HepG2 (cell line): ENCODE measurements at regions not wholly inside any gene's neighbourhood (a gene's known extent, or its start where the extent isn't known, plus 50 kb on each side); places are given as distances from the start of the nearest gene placed in this dataset.

Source experiments
- ATAC-seq: fragments of 200-7000 bp; cut with Tn5 transposase; 3 replicates; pipeline ENCODE4 v1.9.1; 2020; ENCODE audit warnings: mild to moderate bottlenecking, moderate library complexity
- BruUV-seq: library from RNA; stranded (reverse); fragments of 400-500 nt; replicated peaks from 2 replicates; lab custom pipeline; 2021; lab: Mats Ljungman, UMichigan
- CTCF ChIA-PET: fragments of 300-600 bp; formaldehyde crosslinking; extraction: SDS; loops from one replicate; lab custom pipeline; 2021; ENCODE audit warnings: low total read pairs, inconsistent platforms, low intra/inter-chr PET ratio; lab: Yijun Ruan, JAX
- POLR2A ChIA-PET: fragments of 350-600 bp; sonication (Branson Sonifier 250); formaldehyde crosslinking; loops from one replicate; lab custom pipeline; 2020; ENCODE audit warnings: antibody characterized with exemption, inconsistent platforms; lab: Yijun Ruan, JAX
- DNase-seq: peaks from one replicate; pipeline ENCODE4 v3.0.0-alpha.2; 2015; ENCODE audit warnings: low spot score
- FAIRE-seq: peaks from 3 replicates; lab custom pipeline; 2011; peaks lifted over from hg19 to GRCh38; lab: Jason Lieb, UNC
- H2AFZ ChIP-seq: one replicate; pipeline ENCODE4 v1.6.1; 2011; ENCODE audit warnings: low read length, inconsistent platforms
- H3K27ac ChIP-seq: fragments of 300-600 bp; 3 replicates; pipeline ENCODE4 v1.8.0; 2011; ENCODE audit warnings: mixed run types, mild to moderate bottlenecking, mixed read lengths, low read length, inconsistent platforms; ENCODE audit not compliant: insufficient read depth; ENCODE audit errors: extremely low read length
- H3K27me3 ChIP-seq, 2 experiments: fragments of 200-600 bp in 1 of 2; 2 replicates in 1 of 2; 3 replicates in 1 of 2; pipeline versions ENCODE4 v1.6.0 to v1.8.0; 2011; ENCODE audit warnings: low read length in 2 of 2, mild to moderate bottlenecking in 2 of 2, moderate library complexity in 2 of 2, inconsistent platforms in 1 of 2; ENCODE audit not compliant: insufficient read depth in 2 of 2, control insufficient read depth in 1 of 2
- H3K36me3 ChIP-seq, 2 experiments: fragments of 200-600 bp in 1 of 2; replicated peaks in 1 of 2; 2 replicates in 1 of 2; 3 replicates in 1 of 2; pipeline versions ENCODE4 v1.5.1 to v1.8.0; 2011; ENCODE audit warnings: low read length in 2 of 2, inconsistent platforms in 1 of 2; ENCODE audit not compliant: insufficient read depth in 2 of 2, control insufficient read depth in 1 of 2
- H3K4me1 ChIP-seq: 2 replicates; pipeline ENCODE4 v1.5.1; 2012; ENCODE audit warnings: low read length, inconsistent platforms; ENCODE audit not compliant: insufficient read depth
- H3K4me2 ChIP-seq: 2 replicates; pipeline ENCODE4 v1.6.0; 2011; ENCODE audit warnings: low read depth, low read length, inconsistent platforms
- H3K4me3 ChIP-seq, 3 experiments: fragments of 200-600 bp in 1 of 3; sonication (generic), shearing (Covaris generic) in 1 of 3; replicated peaks in 1 of 3; 2 replicates each; pipeline ENCODE4 v1.5.1; 2011 to 2016; ENCODE audit warnings: low read length in 3 of 3, inconsistent platforms in 2 of 3, low read depth in 2 of 3, mild to moderate bottlenecking in 2 of 3, control low read depth in 1 of 3, mixed read lengths in 1 of 3; ENCODE audit not compliant: insufficient read depth in 1 of 3
- H3K79me2 ChIP-seq: one replicate; pipeline ENCODE4 v1.6.1; 2011; ENCODE audit warnings: low read length, inconsistent platforms; ENCODE audit not compliant: insufficient read depth
- H3K9ac ChIP-seq: 2 replicates; pipeline ENCODE4 v1.6.0; 2011; ENCODE audit warnings: mild to moderate bottlenecking, low read depth, low read length, inconsistent platforms; ENCODE audit not compliant: insufficient read depth
- H3K9me3 ChIP-seq: 2 replicates; pipeline ENCODE4 v1.5.1; 2012; ENCODE audit warnings: mild to moderate bottlenecking, low read length
- H4K20me1 ChIP-seq: 2 replicates; pipeline ENCODE4 v1.6.0; 2011; ENCODE audit warnings: inconsistent platforms, mild to moderate bottlenecking, low read length, moderate library complexity; ENCODE audit not compliant: insufficient read depth
- AKAP8 ChIP-seq: sonication (generic); formaldehyde crosslinking; IDR thresholded peaks from 2 replicates; pipeline ENCODE4 v1.5.1; 2020; ENCODE audit warnings: mild to moderate bottlenecking, missing genetic modification reagents
- CEBPG ChIP-seq: IDR thresholded peaks from 2 replicates; pipeline ENCODE4 v1.6.1; 2016
- CHD2 ChIP-seq: IDR thresholded peaks from 2 replicates; pipeline ENCODE4 v1.6.1; 2011; ENCODE audit warnings: low read depth, low read length, improper control_type of control experiment
- MIXL1 ChIP-seq: IDR thresholded peaks from 2 replicates; pipeline ENCODE4 v1.6.1; 2016
- MZF1 ChIP-seq: sonication (generic); formaldehyde crosslinking; IDR thresholded peaks from 2 replicates; pipeline ENCODE4 v1.8.1; 2023; ENCODE audit warnings: mild to moderate bottlenecking, missing genetic modification reagents, borderline replicate concordance
- RAD21 ChIP-seq: fragments of 450-650 bp; formaldehyde crosslinking; IDR thresholded peaks from 2 replicates; pipeline ENCODE4 v1.5.0; 2020; ENCODE audit warnings: mild to moderate bottlenecking
- RXRA ChIP-seq: sonication (generic); formaldehyde crosslinking; IDR thresholded peaks from 2 replicates; pipeline ENCODE4 v1.5.1; 2020; ENCODE audit warnings: missing genetic modification reagents
- SIX1 ChIP-seq: sonication (generic); formaldehyde crosslinking; IDR thresholded peaks from 2 replicates; pipeline ENCODE4 v1.4.0; 2020; ENCODE audit warnings: missing genetic modification reagents, borderline replicate concordance
- SMC3 ChIP-seq: IDR thresholded peaks from 2 replicates; pipeline ENCODE4 v1.6.1; 2011; ENCODE audit warnings: low read length, improper control_type of control experiment
- STAG1 ChIP-seq: sonication (generic); formaldehyde crosslinking; IDR thresholded peaks from 2 replicates; pipeline ENCODE4 v1.4.0; 2020; ENCODE audit warnings: missing genetic modification reagents
- ZNF572 ChIP-seq: sonication (generic); formaldehyde crosslinking; IDR thresholded peaks from 2 replicates; pipeline ENCODE4 v1.5.1; 2020; ENCODE audit warnings: mild to moderate bottlenecking, missing genetic modification reagents
- ZNF709 ChIP-seq: sonication (generic); formaldehyde crosslinking; IDR thresholded peaks from 2 replicates; pipeline ENCODE4 v1.5.0; 2020; ENCODE audit warnings: mild to moderate bottlenecking, missing genetic modification reagents
- WGBS: methylation state at CpG from one replicate; pipeline ENCODE4 v1.1.6; 2017; ENCODE audit warnings: low lambda C conversion rate; 5-methylcytosine and 5-hydroxymethylcytosine counted together
- in situ Hi-C: cut with HindIII; loops from 2 replicates; pipeline ENCODE4 v1.10.0; 2017; ENCODE audit warnings: low pct_unique_long_range_greater_than_20kb; ENCODE audit not compliant: extremely low pct_ligation_motif_present
- intact Hi-C: fragments of 100-400 bp; cut with micrococcal nuclease; formaldehyde crosslinking; loops from one replicate; pipeline ENCODE4 v1.10.0; 2022; ENCODE audit not compliant: unreplicated experiment
- TF ChIP-seq, protein P1 (sequence below): sonication (generic); formaldehyde crosslinking; IDR thresholded peaks from 2 replicates; pipeline ENCODE4 v1.5.0; 2020; ENCODE audit warnings: missing genetic modification reagents
- TF ChIP-seq, protein P2 (sequence below): sonication (generic); formaldehyde crosslinking; IDR thresholded peaks from 2 replicates; pipeline ENCODE4 v1.5.0; 2020; ENCODE audit warnings: mild to moderate bottlenecking, missing genetic modification reagents, moderate library complexity
- TF ChIP-seq, protein P3 (sequence below): sonication (generic); formaldehyde crosslinking; IDR thresholded peaks from 2 replicates; pipeline ENCODE4 v1.9.0; 2021; ENCODE audit warnings: missing genetic modification reagents, mild to moderate bottlenecking, borderline replicate concordance
- TF ChIP-seq, protein P4 (sequence below): sonication (generic); formaldehyde crosslinking; IDR thresholded peaks from 2 replicates; pipeline ENCODE4 v1.4.0; 2020; ENCODE audit warnings: missing genetic modification reagents

DNA sequence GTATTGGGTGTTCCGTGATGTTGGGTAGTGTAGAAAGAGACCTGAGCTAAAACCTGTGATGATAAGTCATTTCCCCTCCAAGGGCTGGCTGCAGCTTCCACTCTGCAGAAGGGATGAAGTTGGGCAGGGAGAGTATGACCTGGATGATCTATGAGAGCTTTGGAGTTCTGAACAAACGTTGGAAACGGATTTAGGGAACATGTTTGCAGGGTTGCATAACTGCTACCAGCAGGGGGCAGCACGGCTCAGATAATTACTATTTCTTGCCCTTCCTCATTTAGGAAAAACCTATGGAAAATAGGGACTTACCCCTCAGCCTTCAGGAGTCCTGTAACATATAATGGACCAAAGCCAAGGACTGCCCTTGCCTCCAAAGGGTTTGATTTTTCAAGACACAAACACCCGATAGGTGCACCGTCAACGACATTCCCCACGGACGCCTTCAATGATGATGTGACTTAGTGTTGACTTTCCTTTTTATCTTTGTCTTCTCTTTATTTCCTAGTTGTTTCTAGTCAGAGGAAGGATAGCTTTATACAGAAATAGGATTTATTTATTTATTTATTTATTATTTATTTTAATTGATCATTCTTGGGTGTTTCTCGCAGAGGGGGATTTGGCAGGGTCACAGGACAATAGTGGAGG is 164.9 kb upstream of the SASH1 start:
- Histone ChIP-seq H3K79me2 (no peaks in the 10 kb centered on the region), H3K27ac (no peak overlapping the region), H3K27me3 (no peaks in the 10 kb centered on the region), H4K20me1 (no peaks in the 10 kb centered on the region), H3K36me3 (no peaks in the 10 kb centered on the region), H3K4me1 (peaks cover 7% of the 10 kb centered on the region; the same call in 1 of the 2 replicates), H3K9ac (no peak overlapping the region), H3K4me3 (no peak overlapping the region), H3K9me3 (no peaks in the 10 kb centered on the region), H3K4me2 (no peak overlapping the region), H2AFZ (no peak overlapping the region)
- 64% methylated on average over 10 of the region's 10 CpGs for WGBS
- FAIRE-seq (peak; percentile 83), ATAC-seq (peak; percentile 68), DNase-seq (peak; percentile 30)
- in situ Hi-C loops, result loop anchor here (5.0 kb wide), 1 partner anchor 285 kb away; no protein-coding TSS in a partner anchor
- TF ChIP-seq RXRA (CRISPR knock-in tag), result no peak
- peak; percentile 65; the same call in 1 of the 2 replicates for TF ChIP-seq MIXL1
- peak; percentile 70 for TF ChIP-seq SMC3
- TF ChIP-seq MZF1 (CRISPR knock-in tag), result 0 out of 2 replicates have a peak, but pooled peaks have one; percentile 60
- TF ChIP-seq STAG1, result peak; percentile 82
- TF ChIP-seq, protein P1, sequence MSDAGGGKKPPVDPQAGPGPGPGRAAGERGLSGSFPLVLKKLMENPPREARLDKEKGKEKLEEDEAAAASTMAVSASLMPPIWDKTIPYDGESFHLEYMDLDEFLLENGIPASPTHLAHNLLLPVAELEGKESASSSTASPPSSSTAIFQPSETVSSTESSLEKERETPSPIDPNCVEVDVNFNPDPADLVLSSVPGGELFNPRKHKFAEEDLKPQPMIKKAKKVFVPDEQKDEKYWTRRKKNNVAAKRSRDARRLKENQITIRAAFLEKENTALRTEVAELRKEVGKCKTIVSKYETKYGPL (CRISPR knock-in tag), result 0 out of 2 replicates have a peak, but pooled peaks have one; percentile 35
- TF ChIP-seq ZNF709 (CRISPR knock-in tag), result no peak
- no peak for TF ChIP-seq CHD2
- peak; percentile 60 for TF ChIP-seq RAD21
- TF ChIP-seq, protein P2, sequence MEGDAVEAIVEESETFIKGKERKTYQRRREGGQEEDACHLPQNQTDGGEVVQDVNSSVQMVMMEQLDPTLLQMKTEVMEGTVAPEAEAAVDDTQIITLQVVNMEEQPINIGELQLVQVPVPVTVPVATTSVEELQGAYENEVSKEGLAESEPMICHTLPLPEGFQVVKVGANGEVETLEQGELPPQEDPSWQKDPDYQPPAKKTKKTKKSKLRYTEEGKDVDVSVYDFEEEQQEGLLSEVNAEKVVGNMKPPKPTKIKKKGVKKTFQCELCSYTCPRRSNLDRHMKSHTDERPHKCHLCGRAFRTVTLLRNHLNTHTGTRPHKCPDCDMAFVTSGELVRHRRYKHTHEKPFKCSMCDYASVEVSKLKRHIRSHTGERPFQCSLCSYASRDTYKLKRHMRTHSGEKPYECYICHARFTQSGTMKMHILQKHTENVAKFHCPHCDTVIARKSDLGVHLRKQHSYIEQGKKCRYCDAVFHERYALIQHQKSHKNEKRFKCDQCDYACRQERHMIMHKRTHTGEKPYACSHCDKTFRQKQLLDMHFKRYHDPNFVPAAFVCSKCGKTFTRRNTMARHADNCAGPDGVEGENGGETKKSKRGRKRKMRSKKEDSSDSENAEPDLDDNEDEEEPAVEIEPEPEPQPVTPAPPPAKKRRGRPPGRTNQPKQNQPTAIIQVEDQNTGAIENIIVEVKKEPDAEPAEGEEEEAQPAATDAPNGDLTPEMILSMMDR (CRISPR knock-in tag), result peak; percentile 87
- TF ChIP-seq CEBPG, result peak; percentile 77
- no peak for TF ChIP-seq SIX1
- TF ChIP-seq, protein P3, sequence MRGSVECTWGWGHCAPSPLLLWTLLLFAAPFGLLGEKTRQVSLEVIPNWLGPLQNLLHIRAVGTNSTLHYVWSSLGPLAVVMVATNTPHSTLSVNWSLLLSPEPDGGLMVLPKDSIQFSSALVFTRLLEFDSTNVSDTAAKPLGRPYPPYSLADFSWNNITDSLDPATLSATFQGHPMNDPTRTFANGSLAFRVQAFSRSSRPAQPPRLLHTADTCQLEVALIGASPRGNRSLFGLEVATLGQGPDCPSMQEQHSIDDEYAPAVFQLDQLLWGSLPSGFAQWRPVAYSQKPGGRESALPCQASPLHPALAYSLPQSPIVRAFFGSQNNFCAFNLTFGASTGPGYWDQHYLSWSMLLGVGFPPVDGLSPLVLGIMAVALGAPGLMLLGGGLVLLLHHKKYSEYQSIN (CRISPR knock-in tag), result no peak
- TF ChIP-seq, protein P4, sequence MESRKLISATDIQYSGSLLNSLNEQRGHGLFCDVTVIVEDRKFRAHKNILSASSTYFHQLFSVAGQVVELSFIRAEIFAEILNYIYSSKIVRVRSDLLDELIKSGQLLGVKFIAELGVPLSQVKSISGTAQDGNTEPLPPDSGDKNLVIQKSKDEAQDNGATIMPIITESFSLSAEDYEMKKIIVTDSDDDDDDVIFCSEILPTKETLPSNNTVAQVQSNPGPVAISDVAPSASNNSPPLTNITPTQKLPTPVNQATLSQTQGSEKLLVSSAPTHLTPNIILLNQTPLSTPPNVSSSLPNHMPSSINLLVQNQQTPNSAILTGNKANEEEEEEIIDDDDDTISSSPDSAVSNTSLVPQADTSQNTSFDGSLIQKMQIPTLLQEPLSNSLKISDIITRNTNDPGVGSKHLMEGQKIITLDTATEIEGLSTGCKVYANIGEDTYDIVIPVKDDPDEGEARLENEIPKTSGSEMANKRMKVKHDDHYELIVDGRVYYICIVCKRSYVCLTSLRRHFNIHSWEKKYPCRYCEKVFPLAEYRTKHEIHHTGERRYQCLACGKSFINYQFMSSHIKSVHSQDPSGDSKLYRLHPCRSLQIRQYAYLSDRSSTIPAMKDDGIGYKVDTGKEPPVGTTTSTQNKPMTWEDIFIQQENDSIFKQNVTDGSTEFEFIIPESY, result peak; percentile 90
- no peak for TF ChIP-seq AKAP8 (CRISPR knock-in tag)
- TF ChIP-seq ZNF572, result no peak
- POLR2A ChIA-PET, result no interaction called here
- intact Hi-C loops, result loop anchor here (1.0 kb wide), 1 partner anchor 74 kb away; no protein-coding TSS in a partner anchor
- no TSS peak for BruUV-seq
- CTCF ChIA-PET, result interaction anchor here (1.1 to 2.0 kb wide), 2 partner anchors 74 to 286 kb away, joined by 3 to 60 read pairs; no protein-coding TSS in a partner anchor
